SK-N-MC (cell line): ENCODE measurements at regions not wholly inside any gene's neighbourhood (a gene's known extent, or its start where the extent isn't known, plus 50 kb on each side); places are given as distances from the start of the nearest gene placed in this dataset.

Experiments
- EZH2 ChIP-seq: fragments of 200-600 bp; sonication (generic); IDR thresholded peaks from one replicate; pipeline ENCODE4 v1.6.1; 2017; ENCODE audit warnings: antibody characterized with exemption
- FOXP2 ChIP-seq: optimal IDR thresholded peaks from 2 replicates; pipeline ENCODE3; 2011; ENCODE audit warnings: mild to moderate bottlenecking, moderate library complexity; ENCODE audit not compliant: insufficient read depth; ENCODE audit errors: extremely low read length, control extremely low read depth
- POLR2AphosphoS5 ChIP-seq: IDR thresholded peaks from 2 replicates; pipeline ENCODE4 v1.6.1; 2012; ENCODE audit warnings: mild to moderate bottlenecking, low read depth, low read length, borderline replicate concordance

DNA sequence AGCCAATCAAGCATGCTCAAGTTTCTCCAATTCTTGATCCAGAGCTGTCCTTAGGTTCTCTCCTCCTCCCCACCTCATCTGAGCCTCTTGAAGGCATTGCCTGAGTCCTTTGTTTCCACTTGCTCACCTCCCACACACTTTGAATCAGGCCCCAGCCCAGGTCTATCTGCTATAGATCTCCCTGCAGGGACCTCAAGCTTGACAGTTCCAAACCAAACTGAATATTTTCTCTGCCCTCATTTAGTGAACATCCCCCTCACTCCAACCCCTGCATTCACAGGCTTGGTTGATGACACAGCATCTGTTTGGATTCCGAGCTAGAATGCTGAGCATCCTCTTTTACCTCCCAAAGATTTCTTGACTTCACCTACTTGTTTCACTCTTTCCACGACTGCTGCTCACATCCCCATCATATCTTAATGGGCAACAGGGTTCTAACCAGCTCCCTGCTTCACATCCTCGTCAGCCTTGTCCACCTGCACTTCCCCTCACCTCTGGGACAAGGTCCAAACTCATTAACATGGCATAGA lies 474.5 kb downstream of the ZSWIM6 start:
- TF ChIP-seq EZH2 = no peak
- TF ChIP-seq POLR2AphosphoS5 = no peak
- no peak for TF ChIP-seq FOXP2
